ENCODE measurements at regions not wholly inside any gene's neighbourhood (a gene's known extent, or its start where the extent isn't known, plus 50 kb on each side); places are given as distances from the start of the nearest gene placed in this dataset.

DNA sequence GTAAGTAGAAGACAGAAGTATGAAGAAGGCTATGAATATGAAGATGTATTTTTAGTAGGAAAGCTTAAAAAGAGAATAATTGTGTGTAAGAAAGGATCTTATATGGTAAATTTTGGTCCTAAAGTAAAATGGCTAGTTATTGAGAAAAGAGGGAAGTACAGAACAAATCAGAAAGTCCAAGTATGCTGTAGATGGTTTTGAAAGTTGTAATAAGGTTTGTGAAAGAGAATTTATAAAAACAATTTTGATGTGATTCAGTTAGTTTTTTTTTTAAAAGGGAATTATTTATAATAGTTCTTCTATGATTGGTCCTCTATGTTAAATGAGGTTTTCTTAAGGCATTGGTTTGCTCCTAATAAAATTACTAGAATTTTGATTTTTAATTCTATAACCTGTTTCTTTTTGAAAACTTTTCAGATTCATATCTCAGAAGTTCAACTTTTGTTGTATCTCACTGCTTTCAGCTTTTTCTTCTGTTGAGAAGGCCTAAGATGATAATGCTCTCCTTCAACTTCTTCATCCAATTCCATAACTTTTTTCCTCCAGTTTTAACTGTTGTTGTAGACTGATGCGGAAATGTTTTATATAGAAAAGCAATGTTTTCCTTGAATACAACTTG is 322.7 kb downstream of the NOL4 start:
- Mint-ChIP-seq H3K9me3 (peaks cover 85% of the 10 kb centered on the region), H3K27me3 (ENCODE audit: low read depth) (no peaks in the 10 kb centered on the region; the same call in 1 of the 2 replicates), H3K4me3 (no peak overlapping the region), H3K27ac (no peak overlapping the region), H3K36me3 (peaks cover 70% of the 10 kb centered on the region), H3K4me1 (no peaks in the 10 kb centered on the region)
- TF ChIP-seq ATF6 (CRISPR knock-in tag; IDR thresholded peaks at IDR 0.05) (no peak), RELA (CRISPR knock-in tag; IDR thresholded peaks at IDR 0.05; ENCODE audit: borderline replicate concordance) (no peak)
- DNase-seq (ENCODE audit: low spot score) (no peak), ATAC-seq (no peak)
- POLR2A ChIA-PET = no interaction called here
- CTCF ChIA-PET = no interaction called here

GRCh38 chr18:33900638-33901037 is 322.6 kb downstream of the ASXL3 start:
- ATAC-seq = no peak
- Mint-ChIP-seq H3K4me1 (no peaks in the 10 kb centered on the region), H3K9me3 (peaks cover 89% of the 10 kb centered on the region), H3K27me3 (ENCODE audit: low read depth) (no peaks in the 10 kb centered on the region; the same call in 1 of the 2 replicates), H3K27ac (no peak overlapping the region), H3K4me3 (no peak overlapping the region), H3K36me3 (peaks cover 63% of the 10 kb centered on the region)
- no peak for TF ChIP-seq GTF2I (CRISPR knock-in tag; conservative IDR thresholded peaks at IDR 0.05)
- no peak for TF ChIP-seq TEAD1 (CRISPR knock-in tag; IDR thresholded peaks at IDR 0.05)
- TF ChIP-seq NR1H2 (CRISPR knock-in tag; IDR thresholded peaks at IDR 0.05) = no peak
- no peak for TF ChIP-seq CTCF (IDR thresholded peaks at IDR 0.05)
- TF ChIP-seq GRHL2 (CRISPR knock-in tag; IDR thresholded peaks at IDR 0.05; ENCODE audit: insufficient replicate concordance, severe bottlenecking) = no peak
- no peak for TF ChIP-seq NFE2L1 (CRISPR knock-in tag; IDR thresholded peaks at IDR 0.05)
- no peak for TF ChIP-seq E2F1 (CRISPR knock-in tag; IDR thresholded peaks at IDR 0.05)
- TF ChIP-seq CREM (CRISPR knock-in tag; IDR thresholded peaks at IDR 0.05) = no peak
- TF ChIP-seq ZNF121 (CRISPR knock-in tag; IDR thresholded peaks at IDR 0.05) = no peak
- TF ChIP-seq, protein P1, sequence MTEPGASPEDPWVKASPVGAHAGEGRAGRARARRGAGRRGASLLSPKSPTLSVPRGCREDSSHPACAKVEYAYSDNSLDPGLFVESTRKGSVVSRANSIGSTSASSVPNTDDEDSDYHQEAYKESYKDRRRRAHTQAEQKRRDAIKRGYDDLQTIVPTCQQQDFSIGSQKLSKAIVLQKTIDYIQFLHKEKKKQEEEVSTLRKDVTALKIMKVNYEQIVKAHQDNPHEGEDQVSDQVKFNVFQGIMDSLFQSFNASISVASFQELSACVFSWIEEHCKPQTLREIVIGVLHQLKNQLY (CRISPR knock-in tag; IDR thresholded peaks at IDR 0.05) = no peak
- CTCF ChIA-PET = no interaction called here
- POLR2A ChIA-PET = no interaction called here
- DNase-seq (ENCODE audit: low spot score) = no peak

DNA sequence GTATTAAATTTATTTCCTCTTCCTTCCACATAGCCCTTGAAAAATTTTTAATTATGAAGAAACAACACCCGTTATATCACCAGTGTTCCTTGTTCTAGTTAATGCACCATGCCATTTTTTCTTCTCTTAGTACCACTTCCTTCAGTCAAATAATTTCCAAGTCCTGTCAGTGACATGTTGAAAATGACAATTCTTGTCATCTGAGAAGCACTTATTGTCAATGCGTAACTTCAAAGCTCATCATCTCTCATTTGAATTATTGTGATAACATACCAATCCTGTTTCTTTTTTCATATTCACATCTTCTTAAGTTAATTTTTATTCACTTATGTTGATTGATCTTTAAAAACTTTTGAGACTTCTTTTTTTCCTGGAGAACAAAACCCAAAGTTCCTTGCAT is 320.4 kb downstream of the ASXL3 start:
- Mint-ChIP-seq H3K27me3 (ENCODE audit: low read depth) (no peaks in the 10 kb centered on the region; the same call in 1 of the 2 replicates), H3K27ac (no peak overlapping the region), H3K36me3 (peaks cover 42% of the 10 kb centered on the region), H3K4me3 (no peak overlapping the region), H3K9me3 (peaks cover 69% of the 10 kb centered on the region), H3K4me1 (no peaks in the 10 kb centered on the region)
- ChIA-PET CTCF (no interaction called here), POLR2A (no interaction called here)
- DNase-seq (ENCODE audit: low spot score) = no peak
- no peak for ATAC-seq
- TF ChIP-seq ETV6 (CRISPR knock-in tag; IDR thresholded peaks at IDR 0.05) (no peak), NR3C1 (CRISPR knock-in tag; conservative IDR thresholded peaks at IDR 0.05; ENCODE audit: low read depth) (no peak), NFE2L1 (CRISPR knock-in tag; IDR thresholded peaks at IDR 0.05) (no peak), ZNF416 (CRISPR knock-in tag; IDR thresholded peaks at IDR 0.05) (no peak), MAX (CRISPR knock-in tag; IDR thresholded peaks at IDR 0.05) (no peak), AFF4 (CRISPR knock-in tag; IDR thresholded peaks at IDR 0.05; ENCODE audit: borderline replicate concordance) (no peak), ZNF396 (CRISPR knock-in tag; IDR thresholded peaks at IDR 0.05; ENCODE audit: borderline replicate concordance) (no peak)
- TF ChIP-seq, protein P2, sequence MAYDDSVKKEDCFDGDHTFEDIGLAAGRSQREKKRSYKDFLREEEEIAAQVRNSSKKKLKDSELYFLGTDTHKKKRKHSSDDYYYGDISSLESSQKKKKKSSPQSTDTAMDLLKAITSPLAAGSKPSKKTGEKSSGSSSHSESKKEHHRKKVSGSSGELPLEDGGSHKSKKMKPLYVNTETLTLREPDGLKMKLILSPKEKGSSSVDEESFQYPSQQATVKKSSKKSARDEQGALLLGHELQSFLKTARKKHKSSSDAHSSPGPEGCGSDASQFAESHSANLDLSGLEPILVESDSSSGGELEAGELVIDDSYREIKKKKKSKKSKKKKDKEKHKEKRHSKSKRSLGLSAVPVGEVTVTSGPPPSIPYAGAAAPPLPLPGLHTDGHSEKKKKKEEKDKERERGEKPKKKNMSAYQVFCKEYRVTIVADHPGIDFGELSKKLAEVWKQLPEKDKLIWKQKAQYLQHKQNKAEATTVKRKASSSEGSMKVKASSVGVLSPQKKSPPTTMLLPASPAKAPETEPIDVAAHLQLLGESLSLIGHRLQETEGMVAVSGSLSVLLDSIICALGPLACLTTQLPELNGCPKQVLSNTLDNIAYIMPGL (CRISPR knock-in tag; IDR thresholded peaks at IDR 0.05) = no peak
- TF ChIP-seq, protein P3, sequence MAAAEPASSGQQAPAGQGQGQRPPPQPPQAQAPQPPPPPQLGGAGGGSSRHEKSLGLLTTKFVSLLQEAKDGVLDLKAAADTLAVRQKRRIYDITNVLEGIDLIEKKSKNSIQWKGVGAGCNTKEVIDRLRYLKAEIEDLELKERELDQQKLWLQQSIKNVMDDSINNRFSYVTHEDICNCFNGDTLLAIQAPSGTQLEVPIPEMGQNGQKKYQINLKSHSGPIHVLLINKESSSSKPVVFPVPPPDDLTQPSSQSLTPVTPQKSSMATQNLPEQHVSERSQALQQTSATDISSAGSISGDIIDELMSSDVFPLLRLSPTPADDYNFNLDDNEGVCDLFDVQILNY (CRISPR knock-in tag; IDR thresholded peaks at IDR 0.05) = no peak

Measured in WTC11 (cell line).